H1 (cell line): ENCODE measurements at regions not wholly inside any gene's neighbourhood (a gene's known extent, or its start where the extent isn't known, plus 50 kb on each side); places are given as distances from the start of the nearest gene placed in this dataset.

ENCODE experiments used
- CTCF ChIP-seq, 3 experiments: IDR thresholded peaks; 1 replicate in 2 of 3; 2 replicates in 1 of 3; pipeline versions ENCODE4 v1.5.1 to v1.6.1; 2011; ENCODE audit warnings: low read length in 3 of 3, mild to moderate bottlenecking in 3 of 3, inconsistent platforms in 2 of 3, low read depth in 1 of 3, moderate library complexity in 1 of 3; ENCODE audit not compliant: insufficient read depth in 1 of 3; ENCODE audit errors: control extremely low read depth in 1 of 3
- EGR1 ChIP-seq: IDR thresholded peaks from 2 replicates; pipeline ENCODE4 v1.6.1; 2011; ENCODE audit warnings: low read depth, low read length, borderline replicate concordance
- HDAC2 ChIP-seq, 2 experiments: fragments of 300-600 bp in 1 of 2; sonication (generic) in 1 of 2; IDR thresholded peaks; 2 replicates each; pipeline ENCODE4 v1.6.1; 2011 to 2012; ENCODE audit warnings: low read depth in 2 of 2, low read length in 2 of 2, mild to moderate bottlenecking in 2 of 2, moderate library complexity in 2 of 2, borderline replicate concordance in 1 of 2, inconsistent platforms in 1 of 2
- JUN ChIP-seq: IDR thresholded peaks from 2 replicates; pipeline ENCODE4 v1.6.1; 2011; ENCODE audit warnings: low read depth, mild to moderate bottlenecking, improper control_type of control experiment, low read length
- POLR2AphosphoS5 ChIP-seq: IDR thresholded peaks from 2 replicates; pipeline ENCODE4 v1.6.1; 2011; ENCODE audit warnings: low read depth, low read length
- ZNF274 ChIP-seq: IDR thresholded peaks from 2 replicates; pipeline ENCODE4 v1.7.0; 2012; ENCODE audit warnings: low read length, borderline replicate concordance; ENCODE audit errors: extremely low read depth
- TF ChIP-seq, protein P1 (sequence below): fragments of 300-600 bp; sonication (generic); IDR thresholded peaks from 2 replicates; pipeline ENCODE4 v1.7.1; 2012; ENCODE audit warnings: low read length, moderate library complexity, mild to moderate bottlenecking, inconsistent platforms; ENCODE audit not compliant: insufficient replicate concordance

- TF ChIP-seq, protein P1, sequence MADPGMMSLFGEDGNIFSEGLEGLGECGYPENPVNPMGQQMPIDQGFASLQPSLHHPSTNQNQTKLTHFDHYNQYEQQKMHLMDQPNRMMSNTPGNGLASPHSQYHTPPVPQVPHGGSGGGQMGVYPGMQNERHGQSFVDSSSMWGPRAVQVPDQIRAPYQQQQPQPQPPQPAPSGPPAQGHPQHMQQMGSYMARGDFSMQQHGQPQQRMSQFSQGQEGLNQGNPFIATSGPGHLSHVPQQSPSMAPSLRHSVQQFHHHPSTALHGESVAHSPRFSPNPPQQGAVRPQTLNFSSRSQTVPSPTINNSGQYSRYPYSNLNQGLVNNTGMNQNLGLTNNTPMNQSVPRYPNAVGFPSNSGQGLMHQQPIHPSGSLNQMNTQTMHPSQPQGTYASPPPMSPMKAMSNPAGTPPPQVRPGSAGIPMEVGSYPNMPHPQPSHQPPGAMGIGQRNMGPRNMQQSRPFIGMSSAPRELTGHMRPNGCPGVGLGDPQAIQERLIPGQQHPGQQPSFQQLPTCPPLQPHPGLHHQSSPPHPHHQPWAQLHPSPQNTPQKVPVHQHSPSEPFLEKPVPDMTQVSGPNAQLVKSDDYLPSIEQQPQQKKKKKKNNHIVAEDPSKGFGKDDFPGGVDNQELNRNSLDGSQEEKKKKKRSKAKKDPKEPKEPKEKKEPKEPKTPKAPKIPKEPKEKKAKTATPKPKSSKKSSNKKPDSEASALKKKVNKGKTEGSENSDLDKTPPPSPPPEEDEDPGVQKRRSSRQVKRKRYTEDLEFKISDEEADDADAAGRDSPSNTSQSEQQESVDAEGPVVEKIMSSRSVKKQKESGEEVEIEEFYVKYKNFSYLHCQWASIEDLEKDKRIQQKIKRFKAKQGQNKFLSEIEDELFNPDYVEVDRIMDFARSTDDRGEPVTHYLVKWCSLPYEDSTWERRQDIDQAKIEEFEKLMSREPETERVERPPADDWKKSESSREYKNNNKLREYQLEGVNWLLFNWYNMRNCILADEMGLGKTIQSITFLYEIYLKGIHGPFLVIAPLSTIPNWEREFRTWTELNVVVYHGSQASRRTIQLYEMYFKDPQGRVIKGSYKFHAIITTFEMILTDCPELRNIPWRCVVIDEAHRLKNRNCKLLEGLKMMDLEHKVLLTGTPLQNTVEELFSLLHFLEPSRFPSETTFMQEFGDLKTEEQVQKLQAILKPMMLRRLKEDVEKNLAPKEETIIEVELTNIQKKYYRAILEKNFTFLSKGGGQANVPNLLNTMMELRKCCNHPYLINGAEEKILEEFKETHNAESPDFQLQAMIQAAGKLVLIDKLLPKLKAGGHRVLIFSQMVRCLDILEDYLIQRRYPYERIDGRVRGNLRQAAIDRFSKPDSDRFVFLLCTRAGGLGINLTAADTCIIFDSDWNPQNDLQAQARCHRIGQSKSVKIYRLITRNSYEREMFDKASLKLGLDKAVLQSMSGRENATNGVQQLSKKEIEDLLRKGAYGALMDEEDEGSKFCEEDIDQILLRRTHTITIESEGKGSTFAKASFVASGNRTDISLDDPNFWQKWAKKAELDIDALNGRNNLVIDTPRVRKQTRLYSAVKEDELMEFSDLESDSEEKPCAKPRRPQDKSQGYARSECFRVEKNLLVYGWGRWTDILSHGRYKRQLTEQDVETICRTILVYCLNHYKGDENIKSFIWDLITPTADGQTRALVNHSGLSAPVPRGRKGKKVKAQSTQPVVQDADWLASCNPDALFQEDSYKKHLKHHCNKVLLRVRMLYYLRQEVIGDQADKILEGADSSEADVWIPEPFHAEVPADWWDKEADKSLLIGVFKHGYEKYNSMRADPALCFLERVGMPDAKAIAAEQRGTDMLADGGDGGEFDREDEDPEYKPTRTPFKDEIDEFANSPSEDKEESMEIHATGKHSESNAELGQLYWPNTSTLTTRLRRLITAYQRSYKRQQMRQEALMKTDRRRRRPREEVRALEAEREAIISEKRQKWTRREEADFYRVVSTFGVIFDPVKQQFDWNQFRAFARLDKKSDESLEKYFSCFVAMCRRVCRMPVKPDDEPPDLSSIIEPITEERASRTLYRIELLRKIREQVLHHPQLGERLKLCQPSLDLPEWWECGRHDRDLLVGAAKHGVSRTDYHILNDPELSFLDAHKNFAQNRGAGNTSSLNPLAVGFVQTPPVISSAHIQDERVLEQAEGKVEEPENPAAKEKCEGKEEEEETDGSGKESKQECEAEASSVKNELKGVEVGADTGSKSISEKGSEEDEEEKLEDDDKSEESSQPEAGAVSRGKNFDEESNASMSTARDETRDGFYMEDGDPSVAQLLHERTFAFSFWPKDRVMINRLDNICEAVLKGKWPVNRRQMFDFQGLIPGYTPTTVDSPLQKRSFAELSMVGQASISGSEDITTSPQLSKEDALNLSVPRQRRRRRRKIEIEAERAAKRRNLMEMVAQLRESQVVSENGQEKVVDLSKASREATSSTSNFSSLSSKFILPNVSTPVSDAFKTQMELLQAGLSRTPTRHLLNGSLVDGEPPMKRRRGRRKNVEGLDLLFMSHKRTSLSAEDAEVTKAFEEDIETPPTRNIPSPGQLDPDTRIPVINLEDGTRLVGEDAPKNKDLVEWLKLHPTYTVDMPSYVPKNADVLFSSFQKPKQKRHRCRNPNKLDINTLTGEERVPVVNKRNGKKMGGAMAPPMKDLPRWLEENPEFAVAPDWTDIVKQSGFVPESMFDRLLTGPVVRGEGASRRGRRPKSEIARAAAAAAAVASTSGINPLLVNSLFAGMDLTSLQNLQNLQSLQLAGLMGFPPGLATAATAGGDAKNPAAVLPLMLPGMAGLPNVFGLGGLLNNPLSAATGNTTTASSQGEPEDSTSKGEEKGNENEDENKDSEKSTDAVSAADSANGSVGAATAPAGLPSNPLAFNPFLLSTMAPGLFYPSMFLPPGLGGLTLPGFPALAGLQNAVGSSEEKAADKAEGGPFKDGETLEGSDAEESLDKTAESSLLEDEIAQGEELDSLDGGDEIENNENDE: no peak
- no peak for TF ChIP-seq ZNF274
- TF ChIP-seq HDAC2 (IDR thresholded peaks at IDR 0.05; ENCODE audit: borderline replicate concordance in 1 of 2, low read depth in 2 of 2, low read length in 2 of 2): no peak
- TF ChIP-seq CTCF (IDR thresholded peaks at IDR 0.05; ENCODE audit: control extremely low read depth in 1 of 3, insufficient read depth in 1 of 3, low read depth in 1 of 3, low read length in 3 of 3): no peak
- TF ChIP-seq JUN: no peak
- TF ChIP-seq EGR1: no peak
- TF ChIP-seq POLR2AphosphoS5: no peak
These were observed 87.4 kb upstream of the MACF1 start (continued) for GRCh38 chr1:39116860-39117728.
